GM23248 (cell line): ENCODE measurements at regions not wholly inside any gene's neighbourhood (a gene's known extent, or its start where the extent isn't known, plus 50 kb on each side); places are given as distances from the start of the nearest gene placed in this dataset.
"Not testable (repeated sequence)": the region's sequence is repeated elsewhere in the genome, so short reads cannot be mapped to it uniquely, and the experiment has no call there.

Source experiments
- EZH2 ChIP-seq: fragments of 200-600 bp; sonication (generic); IDR thresholded peaks from 2 replicates; pipeline ENCODE4 v1.6.1; 2018; ENCODE audit warnings: antibody characterized with exemption, mild to moderate bottlenecking; ENCODE audit not compliant: insufficient read depth, poor library complexity, severe bottlenecking
- EZH2phosphoT487 ChIP-seq: fragments of 200-600 bp; sonication (generic); IDR thresholded peaks from 2 replicates; pipeline ENCODE4 v1.6.1; 2018; ENCODE audit warnings: antibody characterized with exemption, moderate library complexity, mild to moderate bottlenecking, low read depth; ENCODE audit not compliant: insufficient read depth

DNA sequence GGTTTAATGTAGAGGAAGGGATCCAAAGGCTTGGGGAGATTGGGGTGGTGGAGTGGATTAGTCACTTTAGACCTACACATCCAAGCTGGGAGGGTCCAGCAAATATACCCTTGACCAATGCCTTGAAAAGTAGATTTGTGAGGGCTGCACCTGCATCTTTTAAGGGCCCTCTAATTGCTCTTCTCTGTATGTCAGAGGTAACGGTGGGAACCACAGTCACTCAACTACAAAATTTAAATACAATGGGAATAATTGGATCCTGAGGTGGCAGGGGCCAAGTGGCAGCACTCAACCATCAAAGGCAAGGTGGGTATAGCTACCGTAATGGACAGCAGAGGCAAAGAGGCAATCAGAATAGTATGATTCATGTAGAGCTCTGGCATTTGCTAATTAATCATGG is 833.7 kb upstream of the ARRDC3 start:
- not testable (repeated sequence) for TF ChIP-seq EZH2phosphoT487, EZH2
